ENCODE measurements at regions not wholly inside any gene's neighbourhood (a gene's known extent, or its start where the extent isn't known, plus 50 kb on each side); places are given as distances from the start of the nearest gene placed in this dataset.

DNA sequence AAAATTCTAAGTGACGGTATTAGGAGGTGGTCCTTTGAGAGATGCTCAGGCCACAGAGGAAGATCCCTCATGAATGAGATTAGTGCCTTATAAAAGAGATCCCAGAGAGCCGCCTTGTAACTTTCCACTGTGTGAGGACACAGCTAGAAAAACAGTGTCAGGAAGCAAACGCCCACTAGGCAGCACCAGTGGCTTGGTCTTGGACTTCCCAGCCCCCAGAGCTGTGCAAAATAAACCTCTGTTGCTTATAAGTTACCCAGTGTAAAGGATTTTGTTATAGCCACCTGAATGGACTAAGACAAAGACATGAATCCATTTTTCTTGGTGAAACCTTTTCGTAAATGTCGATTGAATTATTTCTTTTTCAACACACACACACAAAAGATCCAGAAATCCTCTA, 141.0 kb downstream of the CBLN1 start:
- intact Hi-C loops (cut with DNase I; ENCODE audit: low total_unique reads) = no loop called here

DNA sequence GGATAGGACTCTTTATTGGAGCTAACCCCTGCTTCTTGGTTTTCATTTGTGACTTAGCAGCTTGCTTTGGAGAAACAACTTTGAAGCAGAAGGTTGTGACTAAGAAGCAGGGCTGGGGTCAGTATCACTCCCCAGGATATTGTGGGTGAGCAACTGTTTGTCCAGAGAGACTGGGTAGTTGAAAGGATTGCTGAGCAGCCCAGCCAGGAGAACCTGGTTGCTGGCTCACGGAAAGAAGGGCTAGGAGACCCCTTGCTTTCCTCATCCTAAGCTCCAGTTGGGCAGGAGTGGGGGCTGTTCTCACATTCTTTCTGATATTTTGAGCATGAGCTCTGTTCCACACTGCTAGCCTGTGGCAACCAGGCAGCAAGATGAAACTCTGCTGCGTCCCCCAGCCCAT, 151.2 kb downstream of the CBLN1 start:
- Histone ChIP-seq H3K27ac (no peak overlapping the region), H3K27me3 (no peaks in the 10 kb centered on the region), H3K4me3 (no peak overlapping the region), H3K36me3 (no peaks in the 10 kb centered on the region), H3K9me3 (no peaks in the 10 kb centered on the region), H3K4me1 (no peaks in the 10 kb centered on the region)
- intact Hi-C loops (cut with DNase I; ENCODE audit: low total_unique reads) = no loop called here
- TF ChIP-seq CTCF (IDR thresholded peaks at IDR 0.05 in 4 of 5, conservative IDR thresholded peaks at IDR 0.05 in 1 of 5) = no peak
- in situ Hi-C loops (cut with MboI; ENCODE audit: low sequenced_read_pairs in 4 of 4) = no loop called here
- ATAC-seq (no peak), DNase-seq (no peak)

More for the DNA sequence above, 141.0 kb downstream of the CBLN1 start:
- in situ Hi-C loops (cut with MboI; ENCODE audit: low sequenced_read_pairs in 4 of 4) = no loop called here
- no peaks in the 10 kb centered on the region for H3K27me3 ChIP-seq
- no peaks in the 10 kb centered on the region for H3K9me3 ChIP-seq
- H3K4me3 ChIP-seq = no peak overlapping the region
- TF ChIP-seq POLR2A (IDR thresholded peaks at IDR 0.05) (no peak), CTCF (IDR thresholded peaks at IDR 0.05 in 4 of 5, conservative IDR thresholded peaks at IDR 0.05 in 1 of 5) (no peak)
- H3K36me3 ChIP-seq = no peaks in the 10 kb centered on the region
- ATAC-seq (no peak), DNase-seq (no peak)
- H3K27ac ChIP-seq = no peak overlapping the region
- H3K4me1 ChIP-seq = no peaks in the 10 kb centered on the region

- ATAC-seq (no peak), DNase-seq (no peak)
- no peak overlapping the region for H3K4me3 ChIP-seq
- no peaks in the 10 kb centered on the region for H3K27me3 ChIP-seq
- no peak for TF ChIP-seq POLR2A (IDR thresholded peaks at IDR 0.05)
- no peak for TF ChIP-seq CTCF (IDR thresholded peaks at IDR 0.05 in 4 of 5, conservative IDR thresholded peaks at IDR 0.05 in 1 of 5)
- no peaks in the 10 kb centered on the region for H3K9me3 ChIP-seq
- in situ Hi-C loops (cut with MboI; ENCODE audit: low sequenced_read_pairs in 4 of 4) = no loop called here
- no peak overlapping the region for H3K27ac ChIP-seq
- intact Hi-C loops (cut with DNase I; ENCODE audit: low total_unique reads) = no loop called here
- no peaks in the 10 kb centered on the region for H3K4me1 ChIP-seq
- H3K36me3 ChIP-seq = no peaks in the 10 kb centered on the region
Observed at GRCh38 chr16:49129935-49130334, 151.7 kb downstream of the CBLN1 start.

GRCh38 chr16:49128740-49129139, 152.9 kb downstream of the CBLN1 start:
- Histone ChIP-seq H3K4me3 (no peak overlapping the region), H3K36me3 (no peaks in the 10 kb centered on the region), H3K9me3 (no peaks in the 10 kb centered on the region), H3K4me1 (no peaks in the 10 kb centered on the region), H3K27me3 (no peaks in the 10 kb centered on the region), H3K27ac (no peak overlapping the region)
- ATAC-seq (no peak), DNase-seq (no peak)
- intact Hi-C loops (cut with DNase I; ENCODE audit: low total_unique reads) (no loop called here), in situ Hi-C loops (cut with MboI; ENCODE audit: low sequenced_read_pairs in 4 of 4) (no loop called here)
- TF ChIP-seq POLR2A (IDR thresholded peaks at IDR 0.05) = no peak
- TF ChIP-seq CTCF (IDR thresholded peaks at IDR 0.05 in 4 of 5, conservative IDR thresholded peaks at IDR 0.05 in 1 of 5) = no peak

DNA sequence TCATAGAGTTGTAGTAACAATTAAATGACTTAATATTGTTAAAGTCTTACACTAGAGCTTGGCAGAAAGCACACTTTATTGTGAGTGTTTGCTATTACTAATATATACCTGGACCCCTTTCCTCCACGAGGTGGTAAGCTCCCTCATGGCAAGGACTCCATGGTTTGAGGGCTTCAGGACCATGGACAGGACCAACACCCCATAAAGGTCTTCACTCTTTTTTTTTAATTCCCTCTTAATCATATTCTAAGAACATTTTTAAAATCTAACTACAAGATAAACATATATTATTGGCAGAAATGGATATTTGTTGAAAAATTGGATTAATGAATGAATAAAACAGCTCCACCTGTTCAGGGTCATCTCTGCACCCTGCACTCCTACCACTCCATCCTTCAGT, 154.5 kb downstream of the CBLN1 start:
- Histone ChIP-seq H3K4me1 (no peaks in the 10 kb centered on the region), H3K4me3 (no peak overlapping the region), H3K27me3 (no peaks in the 10 kb centered on the region), H3K9me3 (no peaks in the 10 kb centered on the region), H3K36me3 (no peaks in the 10 kb centered on the region), H3K27ac (no peak overlapping the region)
- in situ Hi-C loops (cut with MboI; ENCODE audit: low sequenced_read_pairs in 4 of 4) (no loop called here), intact Hi-C loops (cut with DNase I; ENCODE audit: low total_unique reads) (no loop called here)
- DNase-seq (no peak), ATAC-seq (no peak)
- TF ChIP-seq CTCF (IDR thresholded peaks at IDR 0.05 in 4 of 5, conservative IDR thresholded peaks at IDR 0.05 in 1 of 5) = no peak

Measured in gastrocnemius medialis (tissue), 4 donors.